ENCODE measurements at regions not wholly inside any gene's neighbourhood (a gene's known extent, or its start where the extent isn't known, plus 50 kb on each side); places are given as distances from the start of the nearest gene placed in this dataset.

GRCh38 chr15:89421219-89421618 is 75.2 kb downstream of the RHCG start:
- ATAC-seq (no peak), DNase-seq (no peak)
- intact Hi-C loops (cut with DNase I) = no loop called here

GRCh38 chr15:89419370-89419984 is 76.9 kb downstream of the RHCG start:
- ATAC-seq (peak; percentile 56 to 74), DNase-seq (peak; percentile 43)
- intact Hi-C loops (cut with DNase I) = no loop called here

- DNase-seq = no peak
- intact Hi-C loops (cut with DNase I) = no loop called here
- no peak for ATAC-seq
These were observed 79.1 kb downstream of the RHCG start for GRCh38 chr15:89417206-89417725.

GRCh38 chr15:89416339-89417183 is 79.8 kb downstream of the RHCG start:
- ATAC-seq = peak; percentile 36 to 60
- peak; percentile 57 for DNase-seq
- intact Hi-C loops (cut with DNase I) = no loop called here

GRCh38 chr15:89414571-89414970 is 79.9 kb upstream of the POLG start:
- no peak for ATAC-seq
- intact Hi-C loops (cut with DNase I) = no loop called here
- DNase-seq = no peak

GRCh38 chr15:89413877-89414276 is 79.3 kb upstream of the POLG start:
- intact Hi-C loops (cut with DNase I) = no loop called here
- no peak for DNase-seq
- ATAC-seq = no peak

- ATAC-seq (no peak), DNase-seq (no peak)
- intact Hi-C loops (cut with DNase I) = no loop called here
These were observed 78.3 kb upstream of the POLG start for GRCh38 chr15:89412905-89413411.

GRCh38 chr15:89410039-89410435 is 75.4 kb upstream of the POLG start:
- DNase-seq = no peak
- intact Hi-C loops (cut with DNase I) = no loop called here
- ATAC-seq = no peak

- intact Hi-C loops (cut with DNase I) = no loop called here
- ATAC-seq (no peak), DNase-seq (no peak)
These were observed 74.8 kb upstream of the POLG start for GRCh38 chr15:89409184-89410038.

- DNase-seq (no peak), ATAC-seq (no peak)
- intact Hi-C loops (cut with DNase I) = loop anchor here in 1 of 2 donors (1.0 kb wide), 1 partner anchor 44 kb away; no protein-coding TSS in a partner anchor
These were observed 74.0 kb upstream of the POLG start for GRCh38 chr15:89408372-89409183.

- DNase-seq = no peak
- intact Hi-C loops (cut with DNase I) = no loop called here
- no peak for ATAC-seq
These were observed 72.5 kb upstream of the POLG start for GRCh38 chr15:89406940-89407607.

- no peak for DNase-seq
- intact Hi-C loops (cut with DNase I) = no loop called here
- ATAC-seq = no peak
These were observed 71.8 kb upstream of the POLG start for GRCh38 chr15:89406218-89406939.

GRCh38 chr15:89405494-89405893 is 70.9 kb upstream of the POLG start:
- DNase-seq (no peak), ATAC-seq (no peak)
- intact Hi-C loops (cut with DNase I) = no loop called here

GRCh38 chr15:89404023-89404422 is 69.4 kb upstream of the POLG start:
- ATAC-seq (no peak), DNase-seq (no peak)
- intact Hi-C loops (cut with DNase I) = no loop called here

- ATAC-seq (no peak), DNase-seq (no peak)
- intact Hi-C loops (cut with DNase I) = no loop called here
These were observed 67.8 kb upstream of the POLG start for GRCh38 chr15:89402518-89402805.

- intact Hi-C loops (cut with DNase I) = no loop called here
- DNase-seq = no peak
- ATAC-seq = no peak
These were observed 67.2 kb upstream of the POLG start for GRCh38 chr15:89401631-89402517.
